Fibroblast of peridontal ligament (primary cell): ENCODE measurements at regions not wholly inside any gene's neighbourhood (a gene's known extent, or its start where the extent isn't known, plus 50 kb on each side); places are given as distances from the start of the nearest gene placed in this dataset.

Source experiments
- DNase-seq: peaks from one replicate; pipeline ENCODE4 v3.0.0-alpha.2; 2010; ENCODE audit errors: extremely low read depth

DNA sequence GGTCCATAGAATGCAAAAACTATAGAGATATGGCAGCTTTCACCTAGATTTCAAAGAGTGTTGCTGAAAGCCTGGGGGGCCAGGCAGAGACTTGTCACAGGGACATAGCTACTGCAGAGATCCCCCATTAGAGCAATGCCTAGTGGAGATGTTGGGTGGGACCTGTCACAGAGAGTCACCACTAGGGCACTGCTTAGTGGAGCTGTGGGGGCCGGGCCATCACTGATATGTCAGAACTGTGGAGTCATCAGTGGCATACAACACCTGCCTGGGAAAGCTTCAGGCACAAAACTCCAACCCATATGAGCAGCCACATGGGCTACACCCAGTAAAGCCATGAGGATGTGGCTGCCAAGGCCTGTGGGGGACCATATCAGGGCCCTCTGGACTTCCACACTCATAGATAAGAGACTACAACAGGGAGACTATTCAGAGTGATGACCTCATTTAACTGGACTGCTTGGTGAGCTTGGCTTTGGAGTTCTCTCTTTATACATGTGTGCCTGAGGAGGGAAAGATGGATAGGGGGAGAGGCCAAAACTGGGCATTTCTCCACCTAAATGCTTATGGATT lies 176.3 kb downstream of the ZNF621 start:
- no peak for DNase-seq

DNA sequence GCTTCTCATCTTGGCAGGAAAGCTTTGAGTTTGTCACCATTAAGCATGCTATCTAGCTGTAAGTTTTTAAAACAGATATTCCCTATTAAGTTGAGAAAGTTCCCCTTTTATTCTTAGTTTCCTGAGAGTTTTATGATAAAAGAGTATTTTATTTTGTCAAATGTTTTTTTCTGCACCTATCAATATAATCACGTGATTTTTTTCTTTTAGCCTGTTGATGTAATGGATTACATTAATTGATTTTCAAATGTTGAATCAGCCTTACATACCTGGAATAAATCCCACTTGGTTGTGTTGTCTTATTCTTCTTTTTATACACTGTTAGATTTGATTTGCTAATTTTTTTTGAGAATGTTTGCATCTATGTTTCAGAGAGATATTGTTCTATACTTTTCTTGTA lies 179.5 kb downstream of the ZNF621 start:
- DNase-seq: no peak

DNA sequence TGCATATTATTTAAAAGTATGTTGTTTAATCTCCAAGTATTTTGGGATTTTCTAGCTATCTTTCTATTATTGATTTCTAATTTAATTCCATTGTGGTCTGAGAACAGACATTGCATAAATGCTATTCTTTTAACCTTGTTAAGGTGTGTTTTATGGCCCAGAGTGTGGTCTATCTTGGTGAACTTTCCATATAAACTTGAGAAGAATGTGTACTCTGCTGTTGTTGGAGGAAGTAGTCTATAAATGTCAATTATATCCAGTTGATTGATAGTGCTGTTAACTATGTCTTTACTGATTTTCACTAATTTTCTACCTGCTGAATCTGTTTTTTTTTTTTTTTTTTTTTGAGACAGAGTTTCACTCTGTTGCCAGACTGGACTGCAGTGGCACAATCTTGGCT lies 180.9 kb downstream of the ZNF621 start:
- no peak for DNase-seq

DNA sequence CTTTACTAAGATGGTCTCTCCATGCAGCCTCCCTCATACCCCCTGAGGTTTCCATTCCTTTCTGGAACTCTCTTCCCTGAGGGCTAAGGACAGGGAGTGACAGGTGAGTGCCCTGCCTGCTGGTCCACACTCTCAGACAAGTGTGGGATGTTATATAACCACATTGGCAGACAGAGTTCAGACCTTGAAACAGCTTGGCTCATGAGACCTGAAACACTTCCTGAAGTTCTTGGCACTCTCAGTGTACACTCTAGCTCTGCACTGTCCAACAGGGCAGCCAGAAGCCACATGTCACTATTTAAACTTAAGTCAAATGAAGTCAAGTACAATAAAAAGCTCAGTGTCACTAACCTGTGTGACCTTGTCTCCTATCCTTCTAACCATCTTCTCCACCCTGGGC lies 188.5 kb downstream of the ZNF621 start:
- no peak for DNase-seq

- DNase-seq: no peak
Measured at GRCh38 chr3:40713795-40714194, 189.0 kb downstream of the ZNF621 start.

- no peak for DNase-seq
Measured at GRCh38 chr3:40714771-40715345, 190.1 kb downstream of the ZNF621 start.

GRCh38 chr3:40715551-40715950 lies 190.8 kb downstream of the ZNF621 start:
- DNase-seq: no peak

DNA sequence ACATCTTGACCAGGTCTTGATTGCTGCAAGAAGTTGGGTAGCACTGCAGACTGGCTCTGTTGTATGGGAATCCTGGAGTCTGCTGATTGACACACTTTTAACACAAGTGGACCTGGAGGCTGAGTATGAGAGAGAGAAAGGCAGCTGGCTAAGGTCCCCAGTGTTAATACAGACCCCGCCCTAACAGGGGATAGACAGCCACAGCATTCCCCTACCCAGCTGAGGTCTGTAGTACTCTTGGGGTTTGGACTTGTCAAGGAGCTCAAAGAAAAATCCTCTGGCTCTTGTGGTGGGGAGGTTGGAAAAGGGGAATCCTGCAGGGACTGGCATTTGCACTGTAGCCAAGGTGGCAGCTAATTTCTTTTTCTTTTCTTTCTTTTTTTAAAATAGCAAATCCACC lies 192.7 kb downstream of the ZNF621 start:
- no peak for DNase-seq

DNA sequence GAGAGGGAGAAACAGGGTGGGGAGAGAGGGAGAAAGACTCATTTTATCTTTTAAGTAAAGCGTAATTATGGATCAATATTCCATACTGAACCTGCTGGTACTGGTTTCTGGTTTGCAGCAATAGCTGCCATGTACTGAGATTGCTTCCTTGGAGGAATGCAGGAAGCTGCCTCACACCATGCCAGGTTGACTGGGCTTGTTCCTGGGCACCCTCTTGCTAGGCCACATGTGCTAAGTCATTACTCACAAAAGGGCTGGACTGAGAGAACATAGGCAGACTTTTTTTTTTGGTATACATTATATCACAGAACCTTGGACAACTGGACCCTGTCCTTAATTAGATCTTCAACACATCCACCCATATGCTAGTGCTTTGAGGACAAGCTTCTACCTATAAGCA lies 193.4 kb downstream of the ZNF621 start:
- DNase-seq: no peak

DNA sequence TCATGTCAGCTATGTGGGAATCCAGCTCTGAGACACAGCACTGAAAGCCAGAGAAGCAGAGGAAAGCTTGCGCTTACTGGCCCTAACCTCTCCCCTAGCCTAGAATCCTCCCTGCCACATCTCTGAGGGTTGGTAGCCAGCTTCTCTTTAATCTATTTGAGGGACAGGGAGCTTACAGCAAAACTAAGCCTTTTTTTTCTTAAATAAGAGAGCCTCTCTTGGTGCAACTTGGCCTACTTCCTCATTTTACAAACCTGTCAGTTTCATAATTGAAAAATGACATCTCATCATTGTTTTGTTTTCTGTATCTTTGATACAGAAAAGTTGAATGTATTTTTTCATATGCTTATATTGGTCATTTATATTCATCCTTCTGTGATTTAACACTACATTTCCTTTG lies 193.9 kb downstream of the ZNF621 start:
- DNase-seq: no peak

DNA sequence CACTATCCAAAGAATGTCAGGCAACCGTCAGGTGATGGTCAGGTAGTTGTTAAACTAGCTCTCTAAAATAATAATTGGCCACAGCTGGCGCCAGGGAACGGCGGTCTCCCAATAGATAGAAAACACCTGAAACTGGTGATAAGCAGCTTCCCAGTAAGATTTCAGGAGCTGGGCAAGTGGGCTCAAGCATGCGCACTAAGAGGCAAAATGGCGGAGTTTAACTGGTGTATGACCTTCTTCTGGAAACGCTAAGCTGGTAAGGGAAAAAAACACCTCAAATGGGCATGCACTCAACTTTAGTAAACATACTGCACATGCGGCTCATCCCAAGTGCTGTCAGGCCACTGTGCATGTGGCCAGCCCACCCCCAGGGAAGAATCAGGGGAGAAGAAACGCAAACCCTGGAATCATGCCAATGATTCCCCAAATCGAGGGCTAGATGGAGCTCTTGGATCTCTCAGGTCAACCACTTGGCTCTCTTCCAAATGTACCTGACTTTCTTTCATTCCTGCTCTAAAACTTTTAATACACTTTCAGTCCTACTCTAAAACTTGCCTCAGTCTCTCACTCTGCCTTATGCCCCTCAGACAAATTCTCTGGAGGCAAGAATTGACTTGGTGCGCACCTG lies 195.0 kb downstream of the ZNF621 start:
- DNase-seq: no peak

GRCh38 chr3:40720341-40720740 lies 195.6 kb downstream of the ZNF621 start:
- DNase-seq: no peak

GRCh38 chr3:40720863-40721262 lies 196.1 kb downstream of the ZNF621 start:
- no peak for DNase-seq

- DNase-seq: no peak
Measured at GRCh38 chr3:40723083-40723660, 198.4 kb downstream of the ZNF621 start.

GRCh38 chr3:40725031-40725430 lies 200.3 kb downstream of the ZNF621 start:
- no peak for DNase-seq

DNA sequence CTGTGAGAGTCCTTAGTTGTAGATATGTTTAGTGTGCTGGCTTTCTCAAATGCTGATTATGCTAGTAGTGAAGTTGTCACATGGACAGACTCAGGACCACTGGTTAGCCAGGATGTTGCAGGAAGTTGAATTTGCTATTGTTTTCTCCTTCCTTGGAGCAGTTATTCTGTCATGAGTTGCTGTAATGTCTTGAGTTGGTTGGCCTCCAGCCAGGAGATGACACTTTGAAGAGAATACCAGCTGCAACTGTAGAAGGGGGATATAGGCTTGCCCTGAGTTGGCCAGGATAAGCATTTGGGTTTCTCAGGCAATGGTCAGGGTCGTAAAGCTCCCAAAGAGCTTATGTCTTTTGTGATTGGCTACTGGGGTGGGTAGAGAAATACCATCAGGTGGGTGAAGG lies 206.7 kb downstream of the ZNF621 start:
- DNase-seq: no peak

DNA sequence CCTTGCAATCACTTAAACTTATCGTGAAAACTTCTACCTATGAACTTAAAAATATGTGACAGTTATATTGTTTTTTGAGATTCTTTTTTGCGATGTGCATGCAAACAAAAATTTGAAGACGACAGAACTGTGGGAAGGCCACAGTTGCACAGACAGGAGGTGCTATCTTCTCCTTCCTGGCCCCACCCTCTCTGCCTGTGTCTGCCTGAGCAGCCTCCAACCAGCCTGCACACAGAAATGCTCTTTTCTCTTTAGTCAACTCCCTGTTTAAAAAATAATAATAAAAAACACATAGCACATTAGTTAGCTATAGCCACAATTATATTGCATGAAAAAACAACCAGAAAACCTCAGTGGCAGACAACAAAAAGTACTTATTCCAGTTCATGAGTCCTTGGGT lies 212.2 kb downstream of the ZNF621 start:
- DNase-seq: no peak

DNA sequence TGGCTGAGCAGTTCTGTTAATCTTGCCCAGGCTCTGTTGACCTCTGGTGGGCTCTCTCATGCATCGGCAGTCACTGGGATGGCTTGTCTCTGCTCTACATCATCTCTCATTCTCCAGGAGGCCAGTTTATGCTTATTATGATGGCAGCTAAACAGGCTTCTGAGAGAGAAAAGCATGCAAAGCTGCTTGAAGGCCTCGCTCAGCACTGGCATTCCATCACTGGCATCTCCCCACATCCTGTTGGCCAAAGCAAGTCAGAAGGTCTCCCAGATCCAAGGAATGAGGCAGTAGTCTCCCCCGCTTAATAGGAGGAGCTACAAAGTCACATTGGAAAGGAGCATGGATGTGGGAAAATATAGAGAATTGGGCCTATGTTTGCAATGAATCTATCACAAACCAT lies 212.6 kb downstream of the ZNF621 start:
- DNase-seq: no peak

GRCh38 chr3:40739971-40740370 lies 215.2 kb downstream of the ZNF621 start:
- DNase-seq: no peak

DNA sequence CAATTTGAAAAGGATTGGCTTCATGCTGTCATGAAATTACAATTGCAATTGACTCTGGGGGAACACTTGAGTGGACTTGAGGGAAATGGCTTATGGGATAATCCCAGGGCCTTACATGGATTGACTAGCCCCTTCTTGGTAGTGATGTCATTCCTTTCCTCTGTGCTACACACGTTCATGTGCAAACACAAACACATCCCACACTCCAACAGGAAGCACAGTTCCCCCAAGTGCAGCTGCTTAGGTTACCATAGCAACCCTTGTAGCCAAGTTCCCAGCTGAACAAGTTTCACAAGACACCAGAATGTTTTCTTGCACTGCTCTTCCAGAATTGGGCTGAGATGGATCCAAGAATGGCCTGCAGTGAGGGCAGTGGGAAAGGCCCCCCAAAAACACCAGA lies 217.0 kb downstream of the ZNF621 start:
- DNase-seq: no peak

DNA sequence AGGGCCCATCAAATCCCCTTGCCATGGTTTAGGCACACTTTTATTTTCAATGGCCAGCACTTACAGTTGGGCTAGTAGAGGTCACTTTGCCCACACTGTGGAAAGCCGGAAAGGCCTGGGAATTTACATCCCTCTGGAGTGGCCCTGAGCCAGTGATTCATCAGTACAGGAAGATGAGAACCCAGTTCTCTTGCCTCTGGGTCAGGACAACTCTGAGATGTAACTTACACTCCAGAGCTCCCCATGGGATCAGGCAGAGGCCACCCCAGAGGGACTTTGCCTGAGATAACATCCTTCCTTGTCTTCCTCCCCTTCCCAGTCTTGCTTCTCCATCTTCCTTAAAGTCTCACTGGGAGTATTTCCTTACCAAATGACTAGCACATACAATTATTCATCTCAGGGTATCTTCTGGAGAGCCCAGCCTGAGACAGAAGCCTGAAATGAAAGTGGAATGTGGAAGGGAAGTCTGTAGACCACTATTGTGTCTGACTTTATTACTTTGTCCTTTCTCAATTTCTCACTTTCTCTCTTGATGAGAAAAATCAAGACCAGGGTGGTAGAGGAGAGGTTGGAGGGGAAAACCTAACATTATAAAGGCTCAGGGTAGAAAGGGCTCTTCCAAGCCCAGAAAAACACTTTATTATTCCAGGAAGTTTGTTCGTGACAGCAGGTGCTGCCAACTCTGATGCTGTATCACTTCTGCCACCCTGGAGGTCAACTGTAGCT lies 220.8 kb downstream of the ZNF621 start:
- no peak for DNase-seq

DNA sequence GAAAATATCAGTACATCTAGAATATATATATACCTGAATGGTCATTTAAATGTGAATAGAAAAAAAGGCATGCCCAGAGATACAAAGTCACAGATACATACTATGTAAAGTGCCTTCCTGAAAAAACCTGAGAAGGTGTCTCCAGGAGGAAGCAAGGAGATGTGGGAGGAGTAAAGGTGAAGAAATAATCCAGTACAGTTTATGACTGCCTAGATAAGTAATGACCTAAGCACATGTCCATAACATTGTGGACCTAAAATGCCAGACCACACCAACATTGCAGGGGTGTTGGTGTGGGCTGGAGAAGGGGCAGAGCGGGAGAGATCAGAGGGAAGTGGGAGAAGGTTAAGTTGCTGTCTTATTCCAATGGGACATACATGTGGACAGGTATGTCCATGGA lies 226.9 kb downstream of the ZNF621 start:
- no peak for DNase-seq

- DNase-seq: no peak
Measured at GRCh38 chr3:40752492-40752891, 227.7 kb downstream of the ZNF621 start.
